HG03159 (cell line): ENCODE measurements at regions not wholly inside any gene's neighbourhood (a gene's known extent, or its start where the extent isn't known, plus 50 kb on each side); places are given as distances from the start of the nearest gene placed in this dataset.

Source experiments
- ATAC-seq: cut with Tn5 transposase; IDR thresholded peaks from one replicate; pipeline ENCODE4 v1.9.1; 2021; ENCODE audit warnings: mild to moderate bottlenecking, moderate library complexity; ENCODE audit not compliant: unreplicated experiment

- no peak for ATAC-seq
Measured at GRCh38 chr9:13608451-13608850, 329.0 kb upstream of the MPDZ start.

- no peak for ATAC-seq
Measured at GRCh38 chr9:13607481-13608441, 328.3 kb upstream of the MPDZ start.

- no peak for ATAC-seq
Measured at GRCh38 chr9:13606586-13606985, 327.1 kb upstream of the MPDZ start.

GRCh38 chr9:13603921-13604320 is 324.4 kb upstream of the MPDZ start:
- no peak for ATAC-seq

GRCh38 chr9:13598738-13599137 is 319.2 kb upstream of the MPDZ start:
- no peak for ATAC-seq

- ATAC-seq = no peak
Measured at GRCh38 chr9:13597427-13597826, 317.9 kb upstream of the MPDZ start.

GRCh38 chr9:13597004-13597403 is 317.5 kb upstream of the MPDZ start:
- no peak for ATAC-seq

GRCh38 chr9:13596383-13596970 is 317.0 kb upstream of the MPDZ start:
- ATAC-seq = no peak

- ATAC-seq = no peak
Measured at GRCh38 chr9:13590996-13591395, 311.5 kb upstream of the MPDZ start.

GRCh38 chr9:13589034-13589737 is 309.7 kb upstream of the MPDZ start:
- no peak for ATAC-seq

GRCh38 chr9:13588151-13589033 is 308.9 kb upstream of the MPDZ start:
- no peak for ATAC-seq

- ATAC-seq = no peak
Measured at GRCh38 chr9:13587571-13587970, 308.1 kb upstream of the MPDZ start.

GRCh38 chr9:13586587-13587374 is 307.3 kb upstream of the MPDZ start:
- ATAC-seq = no peak

GRCh38 chr9:13580760-13581159 is 301.3 kb upstream of the MPDZ start:
- no peak for ATAC-seq

- no peak for ATAC-seq
Measured at GRCh38 chr9:13580131-13580530, 300.6 kb upstream of the MPDZ start.

- no peak for ATAC-seq
Measured at GRCh38 chr9:13576101-13576500, 296.6 kb upstream of the MPDZ start.

GRCh38 chr9:13575558-13575957 is 296.1 kb upstream of the MPDZ start:
- ATAC-seq = no peak

GRCh38 chr9:13570068-13570974 is 290.8 kb upstream of the MPDZ start:
- no peak for ATAC-seq

- ATAC-seq = no peak
Measured at GRCh38 chr9:13569602-13570067, 290.1 kb upstream of the MPDZ start.
